DND-41 (cell line): ENCODE measurements at regions not wholly inside any gene's neighbourhood (a gene's known extent, or its start where the extent isn't known, plus 50 kb on each side); places are given as distances from the start of the nearest gene placed in this dataset.
"Not testable (repeated sequence)": the region's sequence is repeated elsewhere in the genome, so short reads cannot be mapped to it uniquely, and the experiment has no call there.

ENCODE experiments used
- ATAC-seq: fragments of 200-7000 bp; cut with Tn5 transposase; 3 replicates; pipeline ENCODE4 v1.9.1; 2021; ENCODE audit warnings: low read depth; ENCODE audit not compliant: insufficient read depth
- DNase-seq: peaks from one replicate; pipeline ENCODE4 v3.0.0-alpha.2; 2020
- H2AFZ ChIP-seq: 2 replicates; pipeline ENCODE4 v1.6.0; 2012; ENCODE audit warnings: low read depth, low read length
- H3K27ac ChIP-seq: 2 replicates; pipeline ENCODE4 v1.5.1; 2012; ENCODE audit warnings: low read length, inconsistent platforms
- H3K27me3 ChIP-seq: fragments of 200-600 bp; sonication (generic); 2 replicates; pipeline ENCODE4 v1.6.0; 2012; ENCODE audit warnings: low read length, mild to moderate bottlenecking, inconsistent platforms; ENCODE audit not compliant: insufficient read depth, poor library complexity
- H3K36me3 ChIP-seq: 2 replicates; pipeline ENCODE4 v1.5.1; 2012; ENCODE audit warnings: low read length, inconsistent platforms; ENCODE audit not compliant: insufficient read depth
- H3K4me1 ChIP-seq: 2 replicates; pipeline ENCODE4 v1.5.1; 2012; ENCODE audit warnings: mild to moderate bottlenecking, low read length; ENCODE audit not compliant: insufficient read depth
- H3K4me2 ChIP-seq: 2 replicates; pipeline ENCODE4 v1.6.0; 2012; ENCODE audit warnings: mild to moderate bottlenecking, moderate library complexity, low read length, inconsistent platforms; ENCODE audit not compliant: insufficient read depth
- H3K4me3 ChIP-seq, 2 experiments: fragments of 200-600 bp in 1 of 2; shearing (Covaris generic) in 1 of 2; 2 replicates each; pipeline ENCODE4 v1.5.1; 2012 to 2016; ENCODE audit warnings: inconsistent platforms in 2 of 2, low read length in 2 of 2, mild to moderate bottlenecking in 2 of 2, low read depth in 1 of 2, moderate library complexity in 1 of 2
- H3K79me2 ChIP-seq: 2 replicates; pipeline ENCODE4 v1.6.0; 2012; ENCODE audit warnings: low read length, inconsistent platforms; ENCODE audit not compliant: insufficient read depth
- H3K9ac ChIP-seq: 2 replicates; pipeline ENCODE4 v1.6.0; 2012; ENCODE audit warnings: low read depth, mild to moderate bottlenecking, inconsistent platforms, low read length, moderate library complexity
- H3K9me3 ChIP-seq: 2 replicates; pipeline ENCODE4 v1.5.1; 2012; ENCODE audit warnings: low read length, moderate library complexity, mild to moderate bottlenecking, inconsistent platforms; ENCODE audit not compliant: insufficient read depth, severe bottlenecking
- H4K20me1 ChIP-seq: 2 replicates; pipeline ENCODE4 v1.6.0; 2012; ENCODE audit warnings: low read length; ENCODE audit not compliant: insufficient read depth
- CTCF ChIP-seq: IDR thresholded peaks from 2 replicates; pipeline ENCODE4 v1.5.1; 2012; ENCODE audit warnings: borderline replicate concordance, low read length, moderate library complexity, mild to moderate bottlenecking; ENCODE audit not compliant: poor library complexity, severe bottlenecking; ENCODE audit errors: extremely low read depth
- EZH2 ChIP-seq: IDR thresholded peaks from 3 replicates; pipeline ENCODE4 v1.6.1; 2012; ENCODE audit warnings: borderline replicate concordance, low read depth, mild to moderate bottlenecking, moderate library complexity, low read length, inconsistent platforms; ENCODE audit not compliant: severe bottlenecking

GRCh38 chr4:115190529-115190928 lies 77.1 kb upstream of the NDST4 start:
- H3K4me1 ChIP-seq, result no peaks in the 10 kb centered on the region
- H3K79me2 ChIP-seq, result no peaks in the 10 kb centered on the region
- H3K9me3 ChIP-seq, result no peaks in the 10 kb centered on the region
- H2AFZ ChIP-seq, result no peak overlapping the region
- no peaks in the 10 kb centered on the region for H3K36me3 ChIP-seq
- H4K20me1 ChIP-seq, result no peaks in the 10 kb centered on the region
- TF ChIP-seq CTCF (no peak), EZH2 (no peak)
- no peak for DNase-seq
- no peaks in the 10 kb centered on the region for H3K27me3 ChIP-seq
- ATAC-seq, result no peak
- no peak overlapping the region for H3K27ac ChIP-seq
- no peak overlapping the region for H3K4me3 ChIP-seq
- no peak overlapping the region for H3K9ac ChIP-seq
- no peak overlapping the region for H3K4me2 ChIP-seq

GRCh38 chr4:115187136-115187535 lies 73.7 kb upstream of the NDST4 start:
- H3K4me2 ChIP-seq, result no peak overlapping the region
- no peaks in the 10 kb centered on the region for H3K9me3 ChIP-seq
- no peaks in the 10 kb centered on the region for H3K79me2 ChIP-seq
- H3K36me3 ChIP-seq, result no peaks in the 10 kb centered on the region
- no peak overlapping the region for H3K27ac ChIP-seq
- DNase-seq (no peak), ATAC-seq (no peak)
- no peak overlapping the region for H3K9ac ChIP-seq
- no peaks in the 10 kb centered on the region for H3K27me3 ChIP-seq
- H3K4me3 ChIP-seq, result no peak overlapping the region
- 0 out of 2 replicates have a peak overlapping the region, but pooled peaks have one; percentile 9 for H2AFZ ChIP-seq
- TF ChIP-seq CTCF, result no peak
- TF ChIP-seq EZH2, result no peak
- no peaks in the 10 kb centered on the region for H3K4me1 ChIP-seq
- H4K20me1 ChIP-seq, result no peaks in the 10 kb centered on the region

- not testable (repeated sequence) for H4K20me1 ChIP-seq, H3K36me3 ChIP-seq, H3K79me2 ChIP-seq, H3K27ac ChIP-seq, H3K4me2 ChIP-seq, DNase-seq, H3K4me3 ChIP-seq, H3K27me3 ChIP-seq, H3K9me3 ChIP-seq, H3K4me1 ChIP-seq, H3K9ac ChIP-seq, ATAC-seq, H2AFZ ChIP-seq
Measured at GRCh38 chr4:115179438-115180062, 66.1 kb upstream of the NDST4 start.

- not testable (repeated sequence) for H3K4me2 ChIP-seq, ATAC-seq, H3K4me1 ChIP-seq, H3K27me3 ChIP-seq, H3K4me3 ChIP-seq, H3K27ac ChIP-seq, H3K36me3 ChIP-seq, H3K9me3 ChIP-seq, H3K9ac ChIP-seq, H4K20me1 ChIP-seq, H3K79me2 ChIP-seq, DNase-seq, H2AFZ ChIP-seq
Measured at GRCh38 chr4:115178687-115179086, 65.3 kb upstream of the NDST4 start.
